RPMI8226 (cell line): ENCODE measurements at regions not wholly inside any gene's neighbourhood (a gene's known extent, or its start where the extent isn't known, plus 50 kb on each side); places are given as distances from the start of the nearest gene placed in this dataset.
A peak's percentile ranks its signal among the peaks of the same experiment; 100 is the strongest.
"Not testable (repeated sequence)": the region's sequence is repeated elsewhere in the genome, so short reads cannot be mapped to it uniquely, and the experiment has no call there.

Experiments
- DNase-seq: peaks from one replicate; pipeline ENCODE4 v3.0.0-alpha.2; 2015

GRCh38 chr9:2243666-2244555, 228.8 kb downstream of the SMARCA2 start:
- no peak for DNase-seq

GRCh38 chr9:2247340-2247739, 232.2 kb downstream of the SMARCA2 start:
- DNase-seq = no peak

- no peak for DNase-seq
These were observed 233.7 kb downstream of the SMARCA2 start for GRCh38 chr9:2248768-2249265.

GRCh38 chr9:2253636-2254580, 238.8 kb downstream of the SMARCA2 start:
- DNase-seq = no peak

GRCh38 chr9:2255128-2255527, 240.0 kb downstream of the SMARCA2 start:
- no peak for DNase-seq

- DNase-seq = peak; percentile 19
These were observed 242.2 kb downstream of the SMARCA2 start for GRCh38 chr9:2257248-2257929.

GRCh38 chr9:2260417-2261306, 245.5 kb downstream of the SMARCA2 start:
- DNase-seq = no peak

GRCh38 chr9:2261421-2262103, 246.4 kb downstream of the SMARCA2 start:
- DNase-seq = no peak

- DNase-seq = no peak
These were observed 247.4 kb downstream of the SMARCA2 start for GRCh38 chr9:2262386-2263071.

GRCh38 chr9:2263111-2263510, 248.0 kb downstream of the SMARCA2 start:
- DNase-seq = no peak

GRCh38 chr9:2263665-2264064, 248.5 kb downstream of the SMARCA2 start:
- DNase-seq = no peak

GRCh38 chr9:2264081-2264480, 248.9 kb downstream of the SMARCA2 start:
- DNase-seq = no peak

- DNase-seq = no peak
These were observed 252.1 kb downstream of the SMARCA2 start for GRCh38 chr9:2267181-2267745.

- DNase-seq = no peak
These were observed 254.6 kb downstream of the SMARCA2 start for GRCh38 chr9:2269778-2270177.

- DNase-seq = no peak
These were observed 255.4 kb downstream of the SMARCA2 start for GRCh38 chr9:2270565-2270964.

GRCh38 chr9:2271426-2271825, 256.3 kb downstream of the SMARCA2 start:
- DNase-seq = peak; percentile 44

- DNase-seq = no peak
These were observed 259.6 kb downstream of the SMARCA2 start for GRCh38 chr9:2274762-2275161.

- DNase-seq = no peak
These were observed 261.1 kb downstream of the SMARCA2 start for GRCh38 chr9:2276296-2276695.

GRCh38 chr9:2277133-2277532, 262.0 kb downstream of the SMARCA2 start:
- not testable (repeated sequence) for DNase-seq

GRCh38 chr9:2277644-2278043, 262.5 kb downstream of the SMARCA2 start:
- DNase-seq = not testable (repeated sequence)
